Muscle layer of duodenum (tissue), 2 donors: ENCODE measurements at regions not wholly inside any gene's neighbourhood (a gene's known extent, or its start where the extent isn't known, plus 50 kb on each side); places are given as distances from the start of the nearest gene placed in this dataset.

Experiments
- H3K27ac ChIP-seq: one replicate; pipeline ENCODE4 v1.7.0; 2013; ENCODE audit warnings: mild to moderate bottlenecking, low read length
- H3K27me3 ChIP-seq: one replicate; pipeline ENCODE4 v1.7.0; 2013; ENCODE audit warnings: low read depth, mild to moderate bottlenecking, control low read depth, low read length
- H3K36me3 ChIP-seq, 2 donors: one replicate each; pipeline ENCODE4 v1.7.0; 2013; ENCODE audit warnings: low read length in 2 of 2, control low read depth in 1 of 2, mild to moderate bottlenecking in 1 of 2; ENCODE audit not compliant: insufficient read depth in 2 of 2, control insufficient read depth in 1 of 2
- H3K4me1 ChIP-seq, 2 donors: one replicate each; pipeline ENCODE4 v1.7.0; 2013; ENCODE audit warnings: low read length in 2 of 2, mild to moderate bottlenecking in 2 of 2, control low read depth in 1 of 2, moderate library complexity in 1 of 2; ENCODE audit not compliant: insufficient read depth in 2 of 2, control insufficient read depth in 1 of 2
- H3K4me3 ChIP-seq, 2 donors: one replicate each; pipeline ENCODE4 v1.7.0; 2013; ENCODE audit warnings: low read length in 2 of 2, low read depth in 1 of 2, mild to moderate bottlenecking in 1 of 2
- H3K9me3 ChIP-seq, 2 donors: one replicate each; pipeline ENCODE4 v1.7.0; 2013; ENCODE audit warnings: low read length in 2 of 2, control low read depth in 1 of 2, mild to moderate bottlenecking in 1 of 2; ENCODE audit not compliant: control insufficient read depth in 1 of 2
- donor health status: healthy.

DNA sequence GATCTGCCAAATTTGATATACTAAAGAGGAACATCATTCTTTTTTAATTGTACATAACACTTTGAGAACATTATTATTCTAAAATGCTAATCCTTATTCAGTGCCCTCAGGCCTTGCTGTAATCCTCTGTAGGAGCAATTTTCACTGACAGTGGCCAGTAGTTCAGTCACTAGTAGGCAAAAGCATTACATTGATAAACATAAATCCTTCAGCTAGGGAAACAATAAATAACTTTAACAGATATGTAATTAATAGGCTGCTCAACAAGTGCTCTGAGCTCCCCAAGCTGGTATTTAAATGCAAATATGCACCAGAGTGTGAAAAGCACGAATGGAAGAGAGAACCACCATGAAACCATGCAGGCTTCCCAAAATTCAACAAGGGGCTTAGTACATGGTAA is 77.7 kb upstream of the FAM47C start:
- no peak overlapping the region for H3K4me3 ChIP-seq
- no peaks in the 10 kb centered on the region for H3K4me1 ChIP-seq
- no peak overlapping the region for H3K27ac ChIP-seq
- peaks cover 0 to 6% of the 10 kb centered on the region in 2 donors for H3K9me3 ChIP-seq
- no peaks in the 10 kb centered on the region for H3K36me3 ChIP-seq
- H3K27me3 ChIP-seq: no peaks in the 10 kb centered on the region

DNA sequence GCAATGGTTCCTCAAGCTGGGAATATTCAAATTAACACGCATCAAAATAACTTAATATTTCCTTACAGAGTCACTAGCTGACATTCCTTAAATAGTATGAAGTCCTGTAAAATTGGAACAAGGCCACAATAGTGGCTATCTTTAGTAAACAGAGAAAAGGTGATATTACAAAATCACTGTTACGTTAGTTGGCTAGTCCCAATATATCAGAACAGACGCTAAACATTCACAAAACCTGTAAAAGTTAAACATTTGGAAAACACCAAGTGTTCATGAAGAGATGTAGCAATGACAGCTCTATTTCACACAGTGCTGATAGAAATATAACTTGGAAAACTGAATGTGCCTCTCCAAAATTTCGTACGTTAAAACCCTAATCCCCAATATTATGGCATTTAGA is 61.0 kb upstream of the FAM47C start:
- no peak overlapping the region for H3K27ac ChIP-seq
- no peaks in the 10 kb centered on the region for H3K4me1 ChIP-seq
- no peaks in the 10 kb centered on the region for H3K27me3 ChIP-seq

DNA sequence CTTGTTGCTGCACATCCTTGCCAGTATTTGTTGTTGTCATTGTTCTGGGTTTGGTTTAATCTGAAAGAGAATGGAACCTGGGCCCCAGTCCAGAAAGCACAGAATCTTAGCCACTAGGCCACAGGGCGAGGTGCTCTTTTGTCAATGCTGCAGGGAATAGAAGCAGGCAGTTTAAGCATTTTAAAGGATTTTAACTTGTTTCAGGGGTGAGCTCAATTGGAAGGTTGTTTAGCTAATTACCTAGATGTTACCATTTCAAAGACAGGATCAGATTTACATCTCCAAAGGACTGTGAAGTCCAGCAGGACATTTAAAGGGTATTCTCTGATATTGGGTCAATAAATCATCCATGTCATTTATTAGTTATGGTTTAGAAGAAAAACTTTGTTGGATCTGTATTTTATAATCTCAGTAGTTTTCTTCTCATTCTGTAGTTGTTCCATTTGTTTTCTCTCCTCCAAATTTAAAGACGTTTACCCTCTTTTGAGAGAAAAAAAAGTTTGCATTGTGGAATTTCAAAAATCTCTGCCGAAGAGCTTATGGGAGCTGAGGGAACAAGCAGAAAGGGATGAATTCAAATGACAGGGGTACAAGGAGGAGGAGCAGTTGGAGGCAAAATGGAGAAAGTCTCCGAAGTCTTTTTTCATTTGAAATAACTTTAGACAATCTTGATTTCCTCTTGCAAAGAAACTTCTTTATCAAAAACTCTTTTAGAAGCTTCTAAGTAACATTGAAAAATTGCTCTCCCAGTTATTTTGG is 57.5 kb upstream of the FAM47C start:
- no peak overlapping the region for H3K4me3 ChIP-seq
- H3K4me1 ChIP-seq: no peaks in the 10 kb centered on the region
- H3K27ac ChIP-seq: no peak overlapping the region
- H3K9me3 ChIP-seq: peaks cover 0 to 2% of the 10 kb centered on the region in 2 donors
- no peaks in the 10 kb centered on the region for H3K36me3 ChIP-seq
- no peaks in the 10 kb centered on the region for H3K27me3 ChIP-seq

More for the DNA sequence above, 61.0 kb upstream of the FAM47C start:
- H3K4me3 ChIP-seq: no peak overlapping the region
- no peaks in the 10 kb centered on the region for H3K36me3 ChIP-seq
- peaks cover 0 to 2% of the 10 kb centered on the region in 2 donors for H3K9me3 ChIP-seq

DNA sequence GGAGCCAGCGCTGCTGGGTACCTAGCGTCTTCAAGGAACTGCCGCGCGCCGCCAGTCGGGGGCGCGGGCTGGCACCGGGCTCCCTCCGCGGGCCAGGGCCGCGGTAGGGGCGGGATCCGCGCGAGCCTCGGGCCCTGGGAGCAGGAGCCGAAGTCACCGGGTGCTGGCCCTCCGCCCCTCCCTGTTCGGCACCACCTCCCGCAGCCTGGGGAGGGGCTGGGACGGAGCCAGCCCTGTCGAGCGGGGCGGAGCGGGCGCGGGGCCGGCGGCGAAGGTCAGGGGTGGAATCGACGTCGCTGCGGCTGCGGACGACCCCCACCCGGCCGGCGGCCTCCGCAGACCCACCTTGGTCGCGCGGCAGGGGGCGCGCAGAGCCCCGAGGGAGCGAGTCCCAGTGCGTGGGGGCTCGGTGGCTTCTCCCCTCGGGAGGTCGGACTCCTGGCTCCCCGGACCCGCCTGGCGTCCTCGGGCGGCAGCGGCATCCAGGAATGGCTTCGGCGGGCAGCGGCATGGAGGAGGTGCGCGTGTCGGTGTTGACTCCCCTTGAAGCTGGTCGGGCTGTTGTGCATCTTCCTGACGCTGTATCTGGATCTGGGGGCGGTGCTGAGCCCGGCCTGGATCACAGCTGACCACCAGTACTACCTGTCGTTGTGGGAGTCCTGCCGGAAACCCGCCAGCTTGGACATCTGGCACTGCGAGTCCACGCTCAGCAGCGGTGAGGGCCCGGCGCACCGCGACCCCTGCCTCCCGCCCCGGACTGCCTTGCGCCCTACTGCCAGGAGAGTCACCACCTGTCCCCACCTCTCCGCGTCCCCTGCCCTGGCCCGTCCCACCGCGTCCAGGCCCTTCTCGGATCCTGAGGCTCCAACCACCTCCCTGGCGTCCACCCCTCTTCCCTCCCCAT is 50.5 kb upstream of the FAM47C start:
- Histone ChIP-seq H3K27me3 (no peaks in the 10 kb centered on the region), H3K27ac (no peak overlapping the region), H3K4me1 (peaks cover 0 to 3% of the 10 kb centered on the region in 2 donors), H3K4me3 (peak overlapping the region in 1 of 2 donors; percentile 49), H3K9me3 (no peaks in the 10 kb centered on the region), H3K36me3 (no peaks in the 10 kb centered on the region)
